ENCODE measurements at regions not wholly inside any gene's neighbourhood (a gene's known extent, or its start where the extent isn't known, plus 50 kb on each side); places are given as distances from the start of the nearest gene placed in this dataset.

DNA sequence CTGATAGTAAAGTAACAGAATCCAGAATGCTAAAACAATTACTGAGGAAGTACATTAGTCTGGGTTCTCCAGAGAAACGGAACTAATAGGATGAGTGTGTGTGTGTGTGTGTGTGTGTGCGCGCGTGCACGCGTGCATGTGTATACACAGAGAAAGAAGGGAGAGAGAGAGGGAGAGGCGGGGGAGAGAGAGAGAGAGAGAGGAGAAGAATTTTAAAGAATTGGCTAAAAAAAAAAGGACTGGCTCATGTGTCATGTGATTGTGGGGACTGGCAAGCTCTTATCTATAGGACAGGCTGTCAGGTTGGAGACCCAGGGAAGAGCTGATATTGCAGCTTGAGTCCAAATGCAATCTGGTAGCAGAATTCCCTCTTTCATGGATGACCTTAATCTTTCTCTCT lies 976.2 kb upstream of the CDH2 start:
- H3K23me2 ChIP-seq (ENCODE audit: insufficient read length, low read depth, low read length, poor library complexity, severe bottlenecking): no peaks in the 10 kb centered on the region
- H3K27me3 Mint-ChIP-seq (ENCODE audit: low read depth): no peaks in the 10 kb centered on the region
- H3K23ac ChIP-seq (ENCODE audit: insufficient read length, low read depth, low read length): no peak overlapping the region
- WGBS (ENCODE audit: extremely low coverage, insufficient read length, low lambda C conversion rate): no CpG with 5 or more reads among the region's 7 CpGs
- H4K8ac ChIP-seq (replicated peaks; ENCODE audit: insufficient read length, low read depth, low read length): no peak overlapping the region
- no peak overlapping the region for H3K4ac ChIP-seq (ENCODE audit: low read depth, low read length)
- no peak overlapping the region for H3K4me2 ChIP-seq (ENCODE audit: insufficient read depth, insufficient read length, low read length)
- no peak for TF ChIP-seq CTCF (conservative IDR thresholded peaks at IDR 0.05)
- H4K20me1 ChIP-seq (ENCODE audit: control insufficient read depth, insufficient read depth, insufficient read length): no peaks in the 10 kb centered on the region
- H4K5ac ChIP-seq (ENCODE audit: insufficient read length, low read depth, low read length): no peak overlapping the region
- no peaks in the 10 kb centered on the region for H3K36me3 Mint-ChIP-seq (ENCODE audit: insufficient read depth in 1 of 3, low read depth in 3 of 3)
- no peak overlapping the region for H2BK12ac ChIP-seq (ENCODE audit: insufficient read length, low read depth, low read length)
- no peak overlapping the region for H2BK20ac ChIP-seq (ENCODE audit: low read depth, low read length, poor library complexity, severe bottlenecking)
- no peak overlapping the region for H3K9ac ChIP-seq (ENCODE audit: extremely low read depth, insufficient read length, low read length)
- no peak overlapping the region for H3K18ac ChIP-seq (ENCODE audit: insufficient read length, low read depth, low read length)
- H3K79me1 ChIP-seq (ENCODE audit: insufficient read depth, low read depth, low read length, poor library complexity, severe bottlenecking): no peaks in the 10 kb centered on the region
- H3K56ac ChIP-seq (ENCODE audit: insufficient read length, low read depth, low read length): no peak overlapping the region
- H2BK120ac ChIP-seq (ENCODE audit: low read depth, low read length, poor library complexity, severe bottlenecking): no peak overlapping the region
- no peak overlapping the region for H2AK5ac ChIP-seq (ENCODE audit: insufficient read length, low read length)
- H3K4me1 Mint-ChIP-seq: peaks cover 10 to 14% of the 10 kb centered on the region in 2 experiments
- H3K27ac Mint-ChIP-seq: peak overlapping the region in 2 of 3 experiments; percentile 29 to 34; a peak in 1 of 7 replicates
- H3K27me3 ChIP-seq (ENCODE audit: insufficient read depth, low read length): no peaks in the 10 kb centered on the region
- no peaks in the 10 kb centered on the region for H3K79me2 ChIP-seq (ENCODE audit: insufficient read depth, low read length)
- DNase-seq: no peak
- no peak overlapping the region for H2BK5ac ChIP-seq (ENCODE audit: insufficient read length, low read length)
- no peak overlapping the region for H3K27ac ChIP-seq (ENCODE audit: insufficient read length, low read depth, low read length)
- no peaks in the 10 kb centered on the region for H3K9me3 ChIP-seq (ENCODE audit: control insufficient read depth, low read depth, low read length)
- H3K9me3 Mint-ChIP-seq: no peaks in the 10 kb centered on the region
- no peak overlapping the region for H2AFZ ChIP-seq (ENCODE audit: low read length)
- no peak overlapping the region for H3K14ac ChIP-seq (ENCODE audit: insufficient read depth, low read length)
- peaks cover 3% of the 10 kb centered on the region; the same call in 1 of the 2 replicates for H3K4me1 ChIP-seq (ENCODE audit: insufficient read depth, low read length)
- no peak overlapping the region for H3T11ph ChIP-seq (ENCODE audit: low read length)
- H4K91ac ChIP-seq (ENCODE audit: insufficient read length, low read depth, low read length): no peak overlapping the region
- no peak overlapping the region for H3K4me3 Mint-ChIP-seq
- H2BK15ac ChIP-seq (ENCODE audit: low read depth, low read length): no peak overlapping the region
